ENCODE measurements at regions not wholly inside any gene's neighbourhood (a gene's known extent, or its start where the extent isn't known, plus 50 kb on each side); places are given as distances from the start of the nearest gene placed in this dataset.

DNA sequence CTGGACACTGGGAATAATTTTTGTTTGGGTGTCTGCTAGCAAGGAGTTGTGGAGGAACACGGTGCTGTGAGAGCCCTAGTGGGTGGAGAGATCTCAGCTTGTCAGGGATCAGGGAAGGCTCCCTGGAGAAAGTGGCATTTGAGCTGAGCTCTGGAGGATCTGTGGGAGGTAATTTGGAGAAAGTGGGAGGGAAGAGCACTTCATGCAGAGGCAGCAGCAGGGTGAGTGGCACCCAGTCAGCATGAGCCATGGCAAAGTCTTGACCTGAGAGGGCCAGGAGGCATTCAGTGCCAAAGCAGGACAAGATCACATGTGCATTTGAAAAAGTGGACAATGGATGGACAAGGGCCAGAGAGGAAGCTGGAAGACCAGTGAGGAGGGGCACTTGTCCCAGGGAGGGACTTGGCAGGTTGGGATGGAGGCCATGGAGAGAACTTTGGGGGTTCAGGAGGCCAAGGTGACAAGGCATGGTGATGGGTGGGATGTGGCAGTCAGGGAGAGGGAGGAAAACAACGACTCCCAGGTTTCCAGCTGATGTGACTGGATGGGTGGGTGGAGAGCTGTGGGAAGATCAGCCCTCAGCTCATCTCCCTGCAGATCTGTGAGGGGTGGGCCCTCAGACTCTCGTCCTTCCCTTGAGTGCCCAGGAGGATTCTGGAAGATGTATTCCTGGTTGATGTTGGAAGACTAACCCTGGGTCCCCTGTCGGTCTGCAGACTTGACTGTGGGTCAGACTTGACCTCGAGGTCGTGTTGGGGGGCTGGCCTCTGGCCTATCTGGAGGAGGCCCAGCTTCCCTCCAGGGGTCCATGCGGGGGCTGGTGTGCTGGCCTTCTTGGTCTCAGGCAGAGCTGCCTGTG, 68.9 kb upstream of the PITX1 start:
- no TSS peak for BruUV-seq (replicated peaks)
- intact Hi-C loops (cut with micrococcal nuclease; ENCODE audit: unreplicated experiment) = no loop called here
- H3K27me3 ChIP-seq (replicated peaks in 1 of 2; ENCODE audit: control insufficient read depth in 2 of 2, insufficient read depth in 2 of 2, low read length in 1 of 2) = peaks cover 3% of the 10 kb centered on the region in 2 experiments; a peak in 2 of 4 replicates
- H3K9me3 ChIP-seq (replicated peaks; ENCODE audit: control insufficient read depth, insufficient read depth, low read length) = no peaks in the 10 kb centered on the region
- SMC1A ChIA-PET (ENCODE audit: uncharacterized antibody, unreplicated experiment) = interaction anchor here (1.1 kb wide), 1 partner anchor 49 kb away, joined by 3 read pairs; no protein-coding TSS in a partner anchor
- in situ Hi-C loops (cut with MboI) = no loop called here
- H3K9ac ChIP-seq (ENCODE audit: control insufficient read depth, insufficient read depth, low read length) = no peak overlapping the region
- H3K4me3 ChIP-seq = no peak overlapping the region
- H3K36me3 ChIP-seq (ENCODE audit: control insufficient read depth in 2 of 2, insufficient read depth in 2 of 2, low read length in 1 of 2) = no peaks in the 10 kb centered on the region
- no peak overlapping the region for H3K4me2 ChIP-seq (ENCODE audit: control insufficient read depth, insufficient read depth)
- no peaks in the 10 kb centered on the region for H3K79me2 ChIP-seq (ENCODE audit: control insufficient read depth, insufficient read depth, low read length)
- FAIRE-seq (no peak), ATAC-seq (no peak), DNase-seq (ENCODE audit: low read depth, low spot score) (no peak)
- H4K20me1 ChIP-seq (ENCODE audit: control insufficient read depth, insufficient read depth) = no peaks in the 10 kb centered on the region
- WGBS (ENCODE audit: insufficient coverage, insufficient replicate concordance, low lambda C conversion rate, missing lambda C conversion rate) = 6% methylated on average over 7 of the region's 7 CpGs
- TF ChIP-seq ZZZ3 (IDR thresholded peaks at IDR 0.05; ENCODE audit: control insufficient read depth, insufficient read length, low read depth) = no peak
- no peak for TF ChIP-seq HCFC1 (IDR thresholded peaks at IDR 0.05; ENCODE audit: low read length)
- TF ChIP-seq, protein P1, sequence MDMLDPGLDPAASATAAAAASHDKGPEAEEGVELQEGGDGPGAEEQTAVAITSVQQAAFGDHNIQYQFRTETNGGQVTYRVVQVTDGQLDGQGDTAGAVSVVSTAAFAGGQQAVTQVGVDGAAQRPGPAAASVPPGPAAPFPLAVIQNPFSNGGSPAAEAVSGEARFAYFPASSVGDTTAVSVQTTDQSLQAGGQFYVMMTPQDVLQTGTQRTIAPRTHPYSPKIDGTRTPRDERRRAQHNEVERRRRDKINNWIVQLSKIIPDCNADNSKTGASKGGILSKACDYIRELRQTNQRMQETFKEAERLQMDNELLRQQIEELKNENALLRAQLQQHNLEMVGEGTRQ (IDR thresholded peaks at IDR 0.05; ENCODE audit: borderline replicate concordance, low read depth, low read length) = no peak
- TF ChIP-seq RFX5 (IDR thresholded peaks at IDR 0.05; ENCODE audit: low read depth, low read length) = no peak
- TF ChIP-seq KDM1A (IDR thresholded peaks at IDR 0.05; ENCODE audit: borderline replicate concordance) = no peak
- TF ChIP-seq, protein P2, sequence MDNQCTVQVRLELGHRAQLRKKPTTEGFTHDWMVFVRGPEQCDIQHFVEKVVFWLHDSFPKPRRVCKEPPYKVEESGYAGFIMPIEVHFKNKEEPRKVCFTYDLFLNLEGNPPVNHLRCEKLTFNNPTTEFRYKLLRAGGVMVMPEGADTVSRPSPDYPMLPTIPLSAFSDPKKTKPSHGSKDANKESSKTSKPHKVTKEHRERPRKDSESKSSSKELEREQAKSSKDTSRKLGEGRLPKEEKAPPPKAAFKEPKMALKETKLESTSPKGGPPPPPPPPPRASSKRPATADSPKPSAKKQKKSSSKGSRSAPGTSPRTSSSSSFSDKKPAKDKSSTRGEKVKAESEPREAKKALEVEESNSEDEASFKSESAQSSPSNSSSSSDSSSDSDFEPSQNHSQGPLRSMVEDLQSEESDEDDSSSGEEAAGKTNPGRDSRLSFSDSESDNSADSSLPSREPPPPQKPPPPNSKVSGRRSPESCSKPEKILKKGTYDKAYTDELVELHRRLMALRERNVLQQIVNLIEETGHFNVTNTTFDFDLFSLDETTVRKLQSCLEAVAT (IDR thresholded peaks at IDR 0.05) = no peak
- TF ChIP-seq, protein P3, sequence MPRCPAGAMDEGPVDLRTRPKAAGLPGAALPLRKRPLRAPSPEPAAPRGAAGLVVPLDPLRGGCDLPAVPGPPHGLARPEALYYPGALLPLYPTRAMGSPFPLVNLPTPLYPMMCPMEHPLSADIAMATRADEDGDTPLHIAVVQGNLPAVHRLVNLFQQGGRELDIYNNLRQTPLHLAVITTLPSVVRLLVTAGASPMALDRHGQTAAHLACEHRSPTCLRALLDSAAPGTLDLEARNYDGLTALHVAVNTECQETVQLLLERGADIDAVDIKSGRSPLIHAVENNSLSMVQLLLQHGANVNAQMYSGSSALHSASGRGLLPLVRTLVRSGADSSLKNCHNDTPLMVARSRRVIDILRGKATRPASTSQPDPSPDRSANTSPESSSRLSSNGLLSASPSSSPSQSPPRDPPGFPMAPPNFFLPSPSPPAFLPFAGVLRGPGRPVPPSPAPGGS (IDR thresholded peaks at IDR 0.05; ENCODE audit: borderline replicate concordance, insufficient read depth, low read depth, low read length, poor library complexity, severe bottlenecking) = no peak
- TF ChIP-seq BCL11A (IDR thresholded peaks at IDR 0.05; ENCODE audit: low read depth, low read length) = no peak
- no peak for TF ChIP-seq MYB (IDR thresholded peaks at IDR 0.05; ENCODE audit: borderline replicate concordance, low read depth, low read length)
- no peak for TF ChIP-seq TCF7 (IDR thresholded peaks at IDR 0.05; ENCODE audit: borderline replicate concordance)
- TF ChIP-seq IKZF2 (IDR thresholded peaks at IDR 0.05) = no peak
- TF ChIP-seq FOS (IDR thresholded peaks at IDR 0.05; ENCODE audit: borderline replicate concordance, extremely low read depth, insufficient read length) = no peak
- TF ChIP-seq SMC3 (IDR thresholded peaks at IDR 0.05; ENCODE audit: borderline replicate concordance, low read length) = no peak
- TF ChIP-seq PAX8 (IDR thresholded peaks at IDR 0.05) = no peak
- RAD21 ChIA-PET (ENCODE audit: unreplicated experiment) = no interaction called here
- H3K4me1 ChIP-seq (ENCODE audit: control insufficient read depth, insufficient read depth, low read length) = no peaks in the 10 kb centered on the region
- CTCF ChIA-PET = no interaction called here
- H3K27ac ChIP-seq (ENCODE audit: control insufficient read depth, insufficient read depth) = no peak overlapping the region
- no peak overlapping the region for H2AFZ ChIP-seq (ENCODE audit: control insufficient read depth, low read depth, low read length)
- POLR2A ChIA-PET = no interaction called here
